Kidney (tissue), 13 donors: ENCODE measurements at regions not wholly inside any gene's neighbourhood (a gene's known extent, or its start where the extent isn't known, plus 50 kb on each side); places are given as distances from the start of the nearest gene placed in this dataset.

Experiments used
- DNase-seq, 5 donors: peaks; one replicate each; pipeline ENCODE4 v3.0.0-alpha.2; 2013 to 2020
- FAIRE-seq: peaks from 2 replicates; lab custom pipeline; 2012; peaks lifted over from hg19 to GRCh38; lab: Jason Lieb, UNC
- H3K27ac ChIP-seq, 2 donors: one replicate each; pipeline ENCODE4 v1.7.0; 2013; ENCODE audit warnings: low read depth in 2 of 2, low read length in 2 of 2, inconsistent platforms in 1 of 2
- H3K27me3 ChIP-seq: one replicate; pipeline ENCODE4 v1.7.1; 2013; ENCODE audit warnings: low read length, inconsistent platforms; ENCODE audit not compliant: control insufficient read depth, insufficient read depth
- H3K36me3 ChIP-seq, 3 donors: one replicate each; pipeline versions ENCODE4 v1.7.0 to v1.7.1; 2013; ENCODE audit warnings: low read length in 3 of 3, control low read depth in 1 of 3, inconsistent platforms in 1 of 3; ENCODE audit not compliant: insufficient read depth in 3 of 3, control insufficient read depth in 2 of 3
- H3K4me1 ChIP-seq, 3 donors: one replicate each; pipeline versions ENCODE4 v1.7.0 to v1.7.1; 2013; ENCODE audit warnings: low read length in 3 of 3, inconsistent platforms in 1 of 3, low read depth in 1 of 3; ENCODE audit not compliant: control insufficient read depth in 2 of 3, insufficient read depth in 2 of 3
- H3K4me3 ChIP-seq, 3 donors: one replicate each; pipeline versions ENCODE4 v1.7.0 to v1.8.1; 2013; ENCODE audit warnings: low read length in 3 of 3, control low read depth in 1 of 3, inconsistent platforms in 1 of 3
- H3K9ac ChIP-seq, 3 donors: one replicate each; pipeline versions ENCODE4 v1.7.0 to v1.7.1; 2013; ENCODE audit warnings: low read length in 3 of 3, control low read depth in 1 of 3, inconsistent platforms in 1 of 3
- H3K9me3 ChIP-seq, 3 donors: one replicate each; pipeline versions ENCODE4 v1.7.0 to v1.7.1; 2013; ENCODE audit warnings: low read length in 3 of 3, control low read depth in 1 of 3, inconsistent platforms in 1 of 3; ENCODE audit not compliant: control insufficient read depth in 2 of 3, insufficient read depth in 1 of 3
- CTCF ChIP-seq: IDR thresholded peaks from 3 replicates; pipeline ENCODE4 v1.5.1; 2012; ENCODE audit warnings: mild to moderate bottlenecking, moderate library complexity, borderline replicate concordance; ENCODE audit not compliant: insufficient read depth; ENCODE audit errors: extremely low read depth
- intact Hi-C: fragments of 100-400 bp; cut with DNase I; formaldehyde crosslinking; loops from one replicate; pipeline ENCODE4 v1.11.1; 2022
- donor health status: control.
- donor health status: control.
- donor health status: control.
- donor health status: control.
- donor health status: control.
- donor health status: DM: yes; HTN: yes; CAD: no.
- donor health status: Normal renal cell carcinoma (clear cell type).

GRCh38 chr2:200239216-200239615, 67.3 kb upstream of the SPATS2L start:
- Histone ChIP-seq H3K27ac (no peak overlapping the region), H3K9me3 (no peaks in the 10 kb centered on the region), H3K36me3 (no peaks in the 10 kb centered on the region), H3K27me3 (no peaks in the 10 kb centered on the region), H3K4me3 (no peak overlapping the region), H3K4me1 (no peaks in the 10 kb centered on the region), H3K9ac (no peak overlapping the region)
- FAIRE-seq (no peak), DNase-seq (no peak)
- intact Hi-C loops = no loop called here
- TF ChIP-seq CTCF = no peak

GRCh38 chr2:200242570-200242969, 63.9 kb upstream of the SPATS2L start:
- Histone ChIP-seq H3K9ac (no peak overlapping the region), H3K4me3 (no peak overlapping the region), H3K36me3 (no peaks in the 10 kb centered on the region), H3K27me3 (no peaks in the 10 kb centered on the region), H3K27ac (no peak overlapping the region), H3K9me3 (no peaks in the 10 kb centered on the region), H3K4me1 (no peaks in the 10 kb centered on the region)
- intact Hi-C loops = no loop called here
- FAIRE-seq (no peak), DNase-seq (no peak)
- no peak for TF ChIP-seq CTCF

GRCh38 chr2:200243441-200243840, 63.1 kb upstream of the SPATS2L start:
- Histone ChIP-seq H3K27me3 (no peaks in the 10 kb centered on the region), H3K4me3 (no peak overlapping the region), H3K4me1 (peaks cover 0 to 2% (median 0%) of the 10 kb centered on the region in 3 donors), H3K9ac (no peak overlapping the region), H3K9me3 (no peaks in the 10 kb centered on the region), H3K27ac (no peak overlapping the region), H3K36me3 (no peaks in the 10 kb centered on the region)
- intact Hi-C loops = no loop called here
- FAIRE-seq (no peak), DNase-seq (no peak)
- TF ChIP-seq CTCF = no peak

- TF ChIP-seq CTCF = no peak
- no peaks in the 10 kb centered on the region for H3K36me3 ChIP-seq
- H3K9ac ChIP-seq = no peak overlapping the region
- H3K4me1 ChIP-seq = peaks cover 0 to 2% (median 0%) of the 10 kb centered on the region in 3 donors
- H3K4me3 ChIP-seq = no peak overlapping the region
- no peak for FAIRE-seq
- no peaks in the 10 kb centered on the region for H3K27me3 ChIP-seq
- no peaks in the 10 kb centered on the region for H3K9me3 ChIP-seq
- DNase-seq = no peak
- H3K27ac ChIP-seq = no peak overlapping the region
- intact Hi-C loops = no loop called here
Measured at GRCh38 chr2:200244111-200244510, 62.4 kb upstream of the SPATS2L start.
